H9 (cell line): ENCODE measurements at regions not wholly inside any gene's neighbourhood (a gene's known extent, or its start where the extent isn't known, plus 50 kb on each side); places are given as distances from the start of the nearest gene placed in this dataset.

Source experiments
- DNase-seq: peaks from one replicate; pipeline ENCODE4 v3.0.0-alpha.2; 2017
- H2AFZ ChIP-seq: one replicate; pipeline ENCODE4 v1.6.1; 2013; ENCODE audit warnings: mild to moderate bottlenecking, low read length, control low read depth, moderate library complexity
- H2AK5ac ChIP-seq: 2 replicates; pipeline ENCODE4 v1.6.1; 2013; ENCODE audit warnings: low read length, control low read depth, mixed read lengths; ENCODE audit not compliant: insufficient read length
- H2BK120ac ChIP-seq: one replicate; pipeline ENCODE4 v1.6.1; 2013; ENCODE audit warnings: low read depth, mild to moderate bottlenecking, low read length, control low read depth, inconsistent platforms; ENCODE audit not compliant: poor library complexity, severe bottlenecking
- H2BK12ac ChIP-seq: 2 replicates; pipeline ENCODE4 v1.6.1; 2013; ENCODE audit warnings: low read length, control low read depth, mixed read lengths, low read depth; ENCODE audit not compliant: insufficient read length
- H2BK15ac ChIP-seq: 2 replicates; pipeline ENCODE4 v1.6.1; 2013; ENCODE audit warnings: low read depth, low read length, control low read depth
- H2BK20ac ChIP-seq: one replicate; pipeline ENCODE4 v1.6.1; 2013; ENCODE audit warnings: low read depth, mild to moderate bottlenecking, low read length, control low read depth, inconsistent platforms; ENCODE audit not compliant: poor library complexity, severe bottlenecking
- H2BK5ac ChIP-seq: 2 replicates; pipeline ENCODE4 v1.6.1; 2013; ENCODE audit warnings: low read length, control low read depth, mixed read lengths; ENCODE audit not compliant: insufficient read length
- H3K14ac ChIP-seq: 2 replicates; pipeline ENCODE4 v1.6.1; 2013; ENCODE audit warnings: low read length, control low read depth; ENCODE audit not compliant: insufficient read depth
- H3K18ac ChIP-seq: 2 replicates; pipeline ENCODE4 v1.6.1; 2013; ENCODE audit warnings: low read depth, mild to moderate bottlenecking, mixed read lengths, low read length, control low read depth; ENCODE audit not compliant: insufficient read length
- H3K23ac ChIP-seq: 2 replicates; pipeline ENCODE4 v1.6.1; 2013; ENCODE audit warnings: low read length, control low read depth, mixed read lengths, low read depth; ENCODE audit not compliant: insufficient read length
- H3K23me2 ChIP-seq: 2 replicates; pipeline ENCODE4 v1.6.1; 2013; ENCODE audit warnings: low read depth, mild to moderate bottlenecking, mixed read lengths, low read length, control low read depth; ENCODE audit not compliant: insufficient read length, poor library complexity, severe bottlenecking
- H3K27ac ChIP-seq: 2 replicates; pipeline ENCODE4 v1.5.1; 2013; ENCODE audit warnings: low read length, control low read depth, mixed read lengths, low read depth; ENCODE audit not compliant: insufficient read length
- H3K27me3 ChIP-seq: 2 replicates; pipeline ENCODE4 v1.6.1; 2013; ENCODE audit warnings: low read length, control low read depth, inconsistent platforms; ENCODE audit not compliant: insufficient read depth
- H3K4ac ChIP-seq: 2 replicates; pipeline ENCODE4 v1.6.1; 2013; ENCODE audit warnings: low read depth, mild to moderate bottlenecking, control low read depth, inconsistent platforms, low read length, moderate library complexity
- H3K4me1 ChIP-seq: 2 replicates; pipeline ENCODE4 v1.6.1; 2013; ENCODE audit warnings: low read length, control low read depth, inconsistent platforms; ENCODE audit not compliant: insufficient read depth
- H3K4me2 ChIP-seq: 2 replicates; pipeline ENCODE4 v1.6.1; 2013; ENCODE audit warnings: low read length, control low read depth, mixed read lengths; ENCODE audit not compliant: insufficient read length, insufficient read depth
- H3K56ac ChIP-seq: 2 replicates; pipeline ENCODE4 v1.6.1; 2013; ENCODE audit warnings: low read depth, mild to moderate bottlenecking, mixed read lengths, low read length, control low read depth; ENCODE audit not compliant: insufficient read length
- H3K79me1 ChIP-seq: 2 replicates; pipeline ENCODE4 v1.6.1; 2013; ENCODE audit warnings: low read depth, mild to moderate bottlenecking, moderate library complexity, low read length, control low read depth, inconsistent platforms; ENCODE audit not compliant: insufficient read depth, poor library complexity, severe bottlenecking
- H3K79me2 ChIP-seq: 2 replicates; pipeline ENCODE4 v1.6.1; 2013; ENCODE audit warnings: low read length, control low read depth, inconsistent platforms; ENCODE audit not compliant: insufficient read depth
- H3K9ac ChIP-seq: 2 replicates; pipeline ENCODE4 v1.6.1; 2013; ENCODE audit warnings: low read length, control low read depth, mixed read lengths; ENCODE audit not compliant: insufficient read length; ENCODE audit errors: extremely low read depth
- H3K9me3 ChIP-seq: one replicate; pipeline ENCODE4 v1.6.1; 2013; ENCODE audit warnings: low read depth, low read length, inconsistent platforms; ENCODE audit not compliant: control insufficient read depth
- H3T11ph ChIP-seq: one replicate; pipeline ENCODE4 v1.6.1; 2013; ENCODE audit warnings: mild to moderate bottlenecking, low read length, control low read depth, inconsistent platforms
- H4K20me1 ChIP-seq: one replicate; pipeline ENCODE4 v1.6.1; 2013; ENCODE audit not compliant: control insufficient read depth, insufficient read length, insufficient read depth
- H4K5ac ChIP-seq: 2 replicates; pipeline ENCODE4 v1.6.1; 2013; ENCODE audit warnings: low read depth, mild to moderate bottlenecking, mixed read lengths, low read length, control low read depth; ENCODE audit not compliant: insufficient read length
- H4K8ac ChIP-seq: replicated peaks from 2 replicates; pipeline ENCODE4 v1.6.1; 2013; ENCODE audit warnings: low read length, control low read depth, mixed read lengths, low read depth; ENCODE audit not compliant: insufficient read length
- H4K91ac ChIP-seq: 2 replicates; pipeline ENCODE4 v1.6.1; 2013; ENCODE audit warnings: low read depth, mild to moderate bottlenecking, moderate library complexity, mixed read lengths, low read length, control low read depth; ENCODE audit not compliant: insufficient read length
- H3K27ac Mint-ChIP-seq, 3 experiments: 2 replicates in 2 of 3; 3 replicates in 1 of 3; pipeline ENCODE4 v1.8.0; 2020 to 2021; ENCODE audit warnings: mixed read lengths in 3 of 3, mild to moderate bottlenecking in 1 of 3, moderate library complexity in 1 of 3
- H3K27me3 Mint-ChIP-seq: 2 replicates; pipeline ENCODE4 v1.8.0; 2021; ENCODE audit warnings: low read depth, mild to moderate bottlenecking, moderate library complexity, mixed read lengths
- H3K36me3 Mint-ChIP-seq, 3 experiments: 2 replicates in 2 of 3; 3 replicates in 1 of 3; pipeline ENCODE4 v1.8.0; 2020 to 2021; ENCODE audit warnings: low read depth in 3 of 3, mixed read lengths in 3 of 3; ENCODE audit not compliant: insufficient read depth in 1 of 3
- H3K4me1 Mint-ChIP-seq, 2 experiments: 2 replicates each; pipeline ENCODE4 v1.8.0; 2020; ENCODE audit warnings: mixed read lengths in 2 of 2
- H3K4me3 Mint-ChIP-seq, 2 experiments: 2 replicates in 1 of 2; 3 replicates in 1 of 2; pipeline ENCODE4 v1.8.0; 2020 to 2021; ENCODE audit warnings: mild to moderate bottlenecking in 2 of 2, mixed read lengths in 2 of 2, moderate library complexity in 1 of 2
- H3K9me3 Mint-ChIP-seq, 2 experiments: 2 replicates in 1 of 2; 3 replicates in 1 of 2; pipeline ENCODE4 v1.8.0; 2020; ENCODE audit warnings: mild to moderate bottlenecking in 2 of 2, mixed read lengths in 2 of 2, moderate library complexity in 1 of 2
- WGBS: extraction: QIAGEN DNeasy Blood & Tissue Kit; methylation state at CpG from one replicate; pipeline ENCODE4 v1.1.7; 2013; ENCODE audit warnings: missing lambda C conversion rate, low lambda C conversion rate, mixed read lengths; ENCODE audit not compliant: insufficient read length; ENCODE audit errors: extremely low coverage; 5-methylcytosine and 5-hydroxymethylcytosine counted together
- TF ChIP-seq, protein P1 (sequence below): fragments of 200-600 bp; sonication (generic); conservative IDR thresholded peaks from 3 replicates; pipeline ENCODE4 v1.8.0; 2021; ENCODE audit warnings: antibody characterized with exemption, mild to moderate bottlenecking

DNA sequence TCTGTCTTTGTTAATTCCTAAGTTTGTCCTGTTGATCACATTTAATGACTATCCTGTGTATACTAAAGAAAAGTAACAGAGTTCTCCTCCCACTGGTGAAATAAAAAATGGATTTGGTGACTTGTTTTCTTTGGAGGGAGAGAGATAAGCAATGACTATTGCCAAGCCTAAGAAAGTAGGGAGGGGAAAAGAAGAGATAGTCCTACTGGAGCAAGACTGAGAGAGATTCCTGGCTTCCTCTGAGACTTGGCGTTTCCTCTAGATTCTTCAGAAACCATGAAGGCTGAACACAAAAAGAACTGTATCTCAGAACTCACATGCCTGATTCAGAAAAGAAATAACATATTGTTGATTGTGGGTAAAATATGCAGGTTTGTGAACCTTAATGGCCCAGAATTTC lies 406.5 kb downstream of the FOXO1 start:
- Histone ChIP-seq H3K27ac (no peak overlapping the region), H2AK5ac (no peak overlapping the region), H3K9ac (no peak overlapping the region), H4K91ac (no peak overlapping the region), H3K79me1 (no peaks in the 10 kb centered on the region), H2BK5ac (no peak overlapping the region), H3K23ac (no peak overlapping the region), H4K5ac (no peak overlapping the region), H3K14ac (no peak overlapping the region), H3K4me1 (no peaks in the 10 kb centered on the region; the same call in 1 of the 2 replicates), H4K8ac (no peak overlapping the region), H3K4ac (no peak overlapping the region), H3K27me3 (no peaks in the 10 kb centered on the region), H3K56ac (no peak overlapping the region), H3K18ac (no peak overlapping the region), H3K23me2 (no peaks in the 10 kb centered on the region), H3K79me2 (no peaks in the 10 kb centered on the region), H2BK20ac (no peak overlapping the region), H3T11ph (no peak overlapping the region), H2AFZ (no peak overlapping the region), H2BK120ac (no peak overlapping the region), H3K9me3 (no peaks in the 10 kb centered on the region), H3K4me2 (no peak overlapping the region), H2BK15ac (no peak overlapping the region), H4K20me1 (no peaks in the 10 kb centered on the region), H2BK12ac (no peak overlapping the region)
- TF ChIP-seq, protein P1, sequence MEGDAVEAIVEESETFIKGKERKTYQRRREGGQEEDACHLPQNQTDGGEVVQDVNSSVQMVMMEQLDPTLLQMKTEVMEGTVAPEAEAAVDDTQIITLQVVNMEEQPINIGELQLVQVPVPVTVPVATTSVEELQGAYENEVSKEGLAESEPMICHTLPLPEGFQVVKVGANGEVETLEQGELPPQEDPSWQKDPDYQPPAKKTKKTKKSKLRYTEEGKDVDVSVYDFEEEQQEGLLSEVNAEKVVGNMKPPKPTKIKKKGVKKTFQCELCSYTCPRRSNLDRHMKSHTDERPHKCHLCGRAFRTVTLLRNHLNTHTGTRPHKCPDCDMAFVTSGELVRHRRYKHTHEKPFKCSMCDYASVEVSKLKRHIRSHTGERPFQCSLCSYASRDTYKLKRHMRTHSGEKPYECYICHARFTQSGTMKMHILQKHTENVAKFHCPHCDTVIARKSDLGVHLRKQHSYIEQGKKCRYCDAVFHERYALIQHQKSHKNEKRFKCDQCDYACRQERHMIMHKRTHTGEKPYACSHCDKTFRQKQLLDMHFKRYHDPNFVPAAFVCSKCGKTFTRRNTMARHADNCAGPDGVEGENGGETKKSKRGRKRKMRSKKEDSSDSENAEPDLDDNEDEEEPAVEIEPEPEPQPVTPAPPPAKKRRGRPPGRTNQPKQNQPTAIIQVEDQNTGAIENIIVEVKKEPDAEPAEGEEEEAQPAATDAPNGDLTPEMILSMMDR = no peak
- no CpG with 5 or more reads among the region's 1 CpG for WGBS
- Mint-ChIP-seq H3K4me3 (no peak overlapping the region), H3K4me1 (peaks cover 7 to 8% of the 10 kb centered on the region in 2 experiments; a peak in 3 of 4 replicates), H3K9me3 (no peaks in the 10 kb centered on the region), H3K36me3 (no peaks in the 10 kb centered on the region), H3K27me3 (peaks cover 3% of the 10 kb centered on the region; the same call in 1 of the 2 replicates), H3K27ac (no peak overlapping the region)
- no peak for DNase-seq
